OCI-M1 (cell line): ENCODE measurements at regions not wholly inside any gene's neighbourhood (a gene's known extent, or its start where the extent isn't known, plus 50 kb on each side); places are given as distances from the start of the nearest gene placed in this dataset.
"Not testable (repeated sequence)": the region's sequence is repeated elsewhere in the genome, so short reads cannot be mapped to it uniquely, and the experiment has no call there.

ENCODE experiments used
- DNase-seq: peaks from one replicate; lab custom pipeline; 2025; lab: John Stamatoyannopoulos, UW

- DNase-seq, result no peak
These were observed 207.5 kb downstream of the EXOC5 start for GRCh38 chr14:57061009-57061711.

- DNase-seq, result peak; percentile 33
These were observed 208.3 kb downstream of the EXOC5 start for GRCh38 chr14:57060276-57060955.

- DNase-seq, result no peak
These were observed 210.4 kb downstream of the EXOC5 start for GRCh38 chr14:57058319-57058718.

DNA sequence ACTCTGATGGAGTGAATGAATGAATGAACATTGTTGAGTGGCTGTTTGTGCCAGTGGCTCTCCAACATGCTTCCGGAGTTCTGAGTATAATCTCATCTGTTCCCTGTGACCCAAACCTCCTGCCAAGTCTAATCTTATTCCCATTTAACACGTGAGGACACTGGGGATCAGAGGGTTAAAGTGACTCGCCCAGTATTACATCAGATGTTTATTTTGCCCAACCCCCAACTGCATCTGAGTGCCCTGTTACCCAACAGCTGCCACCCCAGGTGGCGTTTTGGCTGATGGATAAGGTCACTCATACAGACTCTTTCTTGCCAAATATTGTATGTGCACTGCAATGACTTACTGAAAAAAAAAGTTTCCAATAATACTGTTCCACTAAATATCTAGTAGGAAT lies 210.9 kb downstream of the EXOC5 start:
- no peak for DNase-seq

GRCh38 chr14:57056522-57056921 lies 212.2 kb downstream of the EXOC5 start:
- DNase-seq, result not testable (repeated sequence)

DNA sequence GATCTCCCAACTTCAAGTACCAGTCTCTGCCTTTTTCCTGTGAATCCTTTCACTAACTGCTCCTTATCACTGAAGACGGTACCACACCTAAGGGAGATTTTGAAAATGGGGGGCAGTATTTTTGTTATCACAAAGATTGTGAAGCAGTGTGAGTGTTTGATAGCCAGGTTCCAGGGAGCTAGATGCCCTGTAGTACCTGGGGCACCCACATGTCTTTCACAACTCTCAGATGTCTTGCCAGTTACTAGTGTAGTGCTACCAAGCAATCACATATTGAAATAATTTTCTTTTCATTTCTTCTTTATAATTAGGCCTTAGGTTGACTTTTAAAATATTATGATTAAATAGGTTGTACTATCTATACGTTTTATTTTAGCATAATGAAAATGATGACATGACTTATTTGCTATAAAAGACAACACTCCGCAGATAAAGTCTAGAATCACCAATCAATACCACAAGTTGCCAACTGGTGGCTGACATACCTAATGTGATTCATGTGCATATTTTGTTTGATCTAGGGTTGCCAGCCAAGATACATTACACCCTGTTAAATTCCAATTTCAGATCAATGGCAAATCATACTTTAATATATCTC lies 215.9 kb downstream of the EXOC5 start:
- DNase-seq, result no peak

GRCh38 chr14:57051633-57052032 lies 217.1 kb downstream of the EXOC5 start:
- DNase-seq, result no peak

GRCh38 chr14:57049848-57050247 lies 218.9 kb downstream of the EXOC5 start:
- no peak for DNase-seq

DNA sequence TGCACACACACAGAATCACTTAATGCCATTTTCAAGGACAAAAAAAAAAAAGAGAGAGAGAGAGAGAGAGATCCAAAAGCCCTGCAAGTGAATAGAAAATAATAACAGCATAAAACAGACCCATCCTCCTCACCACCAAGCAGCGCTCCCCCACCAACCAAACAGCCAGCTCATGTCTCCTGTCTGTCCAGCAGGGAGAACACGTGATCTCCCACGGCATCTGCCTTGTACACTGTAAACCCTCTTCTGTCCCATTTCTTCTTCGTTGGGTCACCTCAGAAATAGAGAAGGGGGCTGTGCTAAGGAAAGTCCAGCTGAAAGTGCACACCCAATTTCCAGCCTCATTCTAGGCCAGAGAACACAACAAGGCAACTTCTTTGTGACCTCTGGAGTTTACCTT lies 222.5 kb downstream of the EXOC5 start:
- DNase-seq, result no peak

- DNase-seq, result not testable (repeated sequence)
These were observed 224.4 kb downstream of the EXOC5 start for GRCh38 chr14:57044101-57044973.

DNA sequence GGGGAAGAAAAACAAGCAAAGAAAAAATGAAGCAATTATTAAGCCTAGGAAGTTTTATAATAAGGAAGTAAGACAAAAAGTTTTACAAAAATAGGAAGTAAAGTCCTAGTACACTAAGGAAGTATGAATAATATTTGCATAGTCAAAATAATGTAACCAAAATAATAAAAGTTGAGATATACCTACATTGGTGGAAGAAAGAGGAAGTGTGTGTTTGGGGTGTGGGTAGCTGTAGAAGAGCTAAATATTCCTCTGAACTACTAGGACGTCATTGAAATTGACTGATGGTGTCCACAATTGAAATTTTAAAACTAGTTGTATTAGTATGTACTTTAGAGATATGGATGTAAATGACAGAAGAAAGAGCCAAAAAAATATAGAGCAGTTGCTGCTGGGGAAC lies 228.4 kb upstream of the OTX2 start:
- peak; percentile 2 for DNase-seq

GRCh38 chr14:57031474-57031873 lies 221.2 kb upstream of the OTX2 start:
- DNase-seq, result no peak

GRCh38 chr14:57029620-57030253 lies 219.5 kb upstream of the OTX2 start:
- DNase-seq, result no peak

- DNase-seq, result peak; percentile 21
These were observed 215.2 kb upstream of the OTX2 start for GRCh38 chr14:57025456-57025855.

DNA sequence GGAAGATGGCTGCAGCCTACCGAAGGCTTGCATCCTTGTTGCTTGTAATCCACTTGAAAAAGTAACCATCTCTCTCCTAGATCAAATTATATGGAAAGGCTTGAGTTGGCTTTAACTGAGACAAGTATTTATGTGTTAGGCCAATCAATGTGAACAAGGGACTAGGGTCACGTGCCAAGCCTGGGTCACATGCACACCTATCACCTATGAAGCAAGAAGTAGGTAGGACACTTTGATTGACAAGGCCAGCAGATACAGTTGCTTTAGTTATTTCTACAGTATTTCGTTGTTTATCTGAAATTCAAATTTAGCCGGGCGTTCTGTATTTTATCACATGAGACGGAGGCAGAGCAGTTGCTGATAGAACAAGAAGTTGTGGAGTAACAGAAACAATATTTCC lies 212.3 kb upstream of the OTX2 start:
- DNase-seq, result no peak

GRCh38 chr14:57018065-57018464 lies 207.8 kb upstream of the OTX2 start:
- no peak for DNase-seq

- no peak for DNase-seq
These were observed 203.7 kb upstream of the OTX2 start for GRCh38 chr14:57013987-57014386.

DNA sequence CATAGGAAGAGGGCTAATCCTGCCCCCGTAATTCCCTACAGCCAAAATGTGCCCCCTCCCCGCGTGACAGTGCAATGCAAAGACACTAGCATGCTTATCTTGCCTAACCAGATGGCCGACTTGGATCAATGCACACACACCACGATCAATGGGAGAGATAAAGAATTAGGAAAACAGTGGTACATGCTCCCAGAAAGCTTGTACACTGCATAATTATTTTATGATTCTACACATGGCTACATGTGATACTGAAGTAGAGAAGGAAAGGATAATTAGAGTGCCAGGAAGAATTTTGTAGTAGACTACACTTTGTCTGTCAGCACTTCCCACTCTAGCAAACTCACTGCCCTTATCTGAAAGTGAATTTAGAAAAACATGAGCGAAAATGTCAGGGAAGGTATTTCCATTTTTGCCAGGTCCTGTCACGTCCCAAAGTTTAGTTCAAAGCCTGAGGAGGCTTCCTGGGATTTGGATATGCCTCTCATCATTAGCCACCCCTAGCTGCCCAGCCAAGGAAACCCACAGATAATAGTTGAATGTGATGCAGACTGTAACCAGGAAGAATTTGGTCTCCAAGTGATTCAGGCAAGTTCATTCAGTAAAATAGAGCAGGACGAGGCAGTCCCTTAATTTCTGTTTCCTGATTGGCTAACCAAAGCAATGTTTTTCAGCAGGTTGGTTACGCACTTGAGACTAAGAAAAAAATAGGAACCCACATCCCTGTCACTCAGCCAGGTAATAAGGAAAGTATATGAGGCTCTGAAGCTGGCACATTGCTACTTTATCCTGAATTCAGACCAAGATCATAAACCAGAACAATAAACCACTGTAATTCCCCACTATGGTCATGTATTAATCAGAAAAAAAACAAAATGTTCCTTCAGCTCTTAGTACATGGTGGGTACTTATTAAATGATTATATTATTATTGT lies 199.6 kb upstream of the OTX2 start:
- DNase-seq, result peak; percentile 87

DNA sequence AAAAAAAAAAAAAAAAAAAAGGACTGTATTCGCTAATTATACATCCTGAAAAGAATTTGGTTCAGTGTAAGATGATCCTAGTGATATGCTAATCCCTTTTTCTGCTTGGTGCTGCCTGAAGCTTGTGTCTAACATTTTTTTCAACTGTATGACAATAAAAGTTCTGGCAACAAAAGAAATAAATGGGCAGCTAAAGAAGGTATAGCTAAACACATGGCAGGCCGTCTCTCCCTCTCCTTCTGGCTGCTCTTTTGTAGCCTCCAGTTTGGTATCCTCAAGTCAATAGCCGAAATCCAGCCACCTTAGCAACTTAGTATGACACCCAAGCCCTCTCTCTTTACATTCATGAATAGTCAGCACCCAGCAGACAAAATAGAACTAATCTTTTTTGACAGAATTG lies 198.3 kb upstream of the OTX2 start:
- peak; percentile 38 for DNase-seq

GRCh38 chr14:56998728-56999127 lies 188.4 kb upstream of the OTX2 start:
- no peak for DNase-seq
